Tibial nerve (tissue), 3 donors: ENCODE measurements at regions not wholly inside any gene's neighbourhood (a gene's known extent, or its start where the extent isn't known, plus 50 kb on each side); places are given as distances from the start of the nearest gene placed in this dataset.

Source experiments
- POLR2A ChIP-seq, 2 donors: fragments of 450-650 bp; IDR thresholded peaks; one replicate each; pipeline ENCODE4 v1.6.1; 2017; ENCODE audit warnings: antibody characterized with exemption in 2 of 2, mild to moderate bottlenecking in 2 of 2, moderate library complexity in 2 of 2
- TF ChIP-seq, protein P1 (sequence below), 5 experiments: fragments of 200-600 bp in 3 of 5; fragments of 450-650 bp in 2 of 5; sonication (generic) in 3 of 5; IDR thresholded peaks; one replicate each; pipeline ENCODE4 v1.5.1; 2016 to 2019; ENCODE audit warnings: antibody characterized with exemption in 5 of 5, mild to moderate bottlenecking in 3 of 5, moderate library complexity in 2 of 5

- TF ChIP-seq, protein P1, sequence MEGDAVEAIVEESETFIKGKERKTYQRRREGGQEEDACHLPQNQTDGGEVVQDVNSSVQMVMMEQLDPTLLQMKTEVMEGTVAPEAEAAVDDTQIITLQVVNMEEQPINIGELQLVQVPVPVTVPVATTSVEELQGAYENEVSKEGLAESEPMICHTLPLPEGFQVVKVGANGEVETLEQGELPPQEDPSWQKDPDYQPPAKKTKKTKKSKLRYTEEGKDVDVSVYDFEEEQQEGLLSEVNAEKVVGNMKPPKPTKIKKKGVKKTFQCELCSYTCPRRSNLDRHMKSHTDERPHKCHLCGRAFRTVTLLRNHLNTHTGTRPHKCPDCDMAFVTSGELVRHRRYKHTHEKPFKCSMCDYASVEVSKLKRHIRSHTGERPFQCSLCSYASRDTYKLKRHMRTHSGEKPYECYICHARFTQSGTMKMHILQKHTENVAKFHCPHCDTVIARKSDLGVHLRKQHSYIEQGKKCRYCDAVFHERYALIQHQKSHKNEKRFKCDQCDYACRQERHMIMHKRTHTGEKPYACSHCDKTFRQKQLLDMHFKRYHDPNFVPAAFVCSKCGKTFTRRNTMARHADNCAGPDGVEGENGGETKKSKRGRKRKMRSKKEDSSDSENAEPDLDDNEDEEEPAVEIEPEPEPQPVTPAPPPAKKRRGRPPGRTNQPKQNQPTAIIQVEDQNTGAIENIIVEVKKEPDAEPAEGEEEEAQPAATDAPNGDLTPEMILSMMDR (IDR thresholded peaks at IDR 0.05) = no peak
- TF ChIP-seq POLR2A (IDR thresholded peaks at IDR 0.05) = no peak
Observed at GRCh38 chr12:125393569-125393968, 328.3 kb downstream of the AACS start.
